Motor neuron (in vitro differentiated cells): ENCODE measurements at regions not wholly inside any gene's neighbourhood (a gene's known extent, or its start where the extent isn't known, plus 50 kb on each side); places are given as distances from the start of the nearest gene placed in this dataset.

ENCODE experiments used
- ATAC-seq, 8 experiments: fragments of 200-7000 bp; cut with Tn5 transposase; replicated peaks in 6 of 8; 2 replicates each; pipeline ENCODE4 v1.8.0; 2021; ENCODE audit warnings: mild to moderate bottlenecking in 8 of 8, moderate library complexity in 8 of 8
- H3K27ac ChIP-seq, 2 donors: fragments of 250-450 bp; sonication (Bioruptor Pico); 2 replicates each; pipeline ENCODE4 v1.9.0; 2021; ENCODE audit warnings: antibody characterized with exemption in 2 of 2, mild to moderate bottlenecking in 2 of 2, moderate library complexity in 1 of 2
- H3K4me1 ChIP-seq, 2 donors: fragments of 250-450 bp; sonication (Bioruptor Pico); replicated peaks in 1 of 2; 2 replicates each; pipeline ENCODE4 v1.6.1; 2021; ENCODE audit warnings: antibody characterized with exemption in 2 of 2, mild to moderate bottlenecking in 2 of 2, moderate library complexity in 1 of 2
- H3K4me3 ChIP-seq, 5 donors: fragments of 250-450 bp; sonication (Bioruptor Pico); 2 replicates each; pipeline ENCODE4 v1.9.0; 2021; ENCODE audit warnings: antibody characterized with exemption in 5 of 5, mild to moderate bottlenecking in 5 of 5, moderate library complexity in 4 of 5
- WGBS, 10 experiments: fragments of 450-650 bp; shearing (Covaris generic); methylation state at CpG; one replicate each; pipeline ENCODE4 v1.0.0; 2022; 5-methylcytosine and 5-hydroxymethylcytosine counted together
- in situ Hi-C, 9 experiments: fragments of 400-800 bp; cut with MboI; loops; one replicate each; pipeline ENCODE4 v1.15.0; 2021; ENCODE audit warnings: low sequenced_read_pairs in 9 of 9, low pct_unique_long_range_greater_than_20kb in 2 of 9; ENCODE audit not compliant: unreplicated experiment in 9 of 9

DNA sequence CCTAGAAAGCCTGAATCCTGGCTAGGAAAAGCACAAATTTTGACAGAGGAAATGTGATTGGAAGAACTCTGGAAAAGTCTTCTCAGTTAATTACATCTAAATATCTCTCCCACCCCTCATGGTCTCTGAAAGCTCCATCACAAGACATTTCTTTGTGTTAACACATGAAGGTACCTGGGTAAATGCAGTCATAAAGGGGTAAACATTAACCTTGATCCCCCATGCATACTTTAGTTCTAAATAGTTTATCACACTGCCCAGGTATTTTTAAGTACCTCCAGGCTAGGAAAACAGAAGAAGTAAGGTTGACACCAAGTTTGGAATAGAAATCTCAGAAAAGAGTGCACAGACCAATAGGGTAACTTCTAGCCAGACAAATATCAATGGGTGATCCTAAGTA is 334.5 kb downstream of the PIK3R1 start:
- in situ Hi-C loops = no loop called here
- no peak for ATAC-seq
- Histone ChIP-seq H3K4me3 (no peak overlapping the region), H3K4me1 (peaks cover 5 to 6% of the 10 kb centered on the region in 2 donors), H3K27ac (no peak overlapping the region)

DNA sequence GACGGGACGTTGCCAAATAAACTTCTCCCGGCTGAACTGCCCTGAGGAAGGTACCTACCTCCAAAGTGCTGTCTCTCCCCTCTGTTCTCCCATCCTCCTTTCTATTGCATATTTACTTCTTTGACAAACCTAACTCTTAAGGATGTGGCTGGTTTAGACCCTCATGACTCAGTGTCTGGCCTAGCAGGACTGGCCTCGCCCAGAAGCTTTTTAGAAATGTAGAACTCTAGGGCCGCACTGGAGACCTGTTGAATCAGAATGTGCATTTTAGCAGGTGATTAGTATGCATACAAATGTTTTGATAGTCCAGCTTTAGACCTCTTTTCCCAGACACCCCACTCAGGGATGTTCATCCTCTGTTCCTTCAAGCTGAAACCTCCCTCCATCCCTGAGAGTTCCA is 335.9 kb downstream of the PIK3R1 start:
- Histone ChIP-seq H3K4me3 (no peak overlapping the region), H3K27ac (no peak overlapping the region), H3K4me1 (no peaks in the 10 kb centered on the region)
- WGBS, 10 experiments = 72 to 100% (median 100%) methylated on average over 1 to 5 of the region's 5 CpGs; no CpG with 5 or more reads in 3 of the 10 experiments
- in situ Hi-C loops = no loop called here
- peak in 3 of 8 experiments; percentile 41 to 65 (median 63) for ATAC-seq

DNA sequence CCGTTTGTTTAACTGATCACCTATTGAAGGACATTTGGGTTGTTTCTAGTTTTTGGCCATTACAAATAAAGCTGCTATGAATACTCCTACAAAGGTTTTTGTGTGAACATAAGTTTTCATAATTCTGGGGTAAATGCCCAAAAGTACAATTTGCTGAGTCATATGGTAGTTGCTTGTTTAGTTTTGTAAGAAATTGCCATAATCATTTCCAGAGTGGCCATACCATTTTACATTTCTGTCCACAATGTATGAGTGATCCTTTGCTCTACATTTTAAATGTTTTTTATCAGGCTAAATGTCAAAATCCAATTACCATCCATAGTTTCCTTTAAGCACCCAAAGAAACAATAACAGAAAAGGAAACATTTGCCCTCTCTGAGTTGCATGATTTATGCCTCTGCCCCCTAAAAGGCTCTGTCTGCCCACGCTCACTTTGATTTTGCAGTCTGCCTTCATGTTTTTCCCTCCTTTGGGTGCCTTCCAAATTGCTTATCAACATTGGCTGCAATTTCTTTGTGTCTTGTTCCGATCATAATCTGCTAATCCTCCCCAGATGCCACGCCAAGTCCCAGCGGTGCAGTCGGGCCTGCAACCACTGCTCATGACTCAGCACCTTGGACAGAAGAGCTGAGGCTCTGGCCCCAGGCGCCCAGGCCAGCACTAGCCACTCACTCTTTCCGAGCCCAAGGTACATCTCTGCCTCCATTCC is 339.2 kb downstream of the PIK3R1 start:
- Histone ChIP-seq H3K27ac (no peak overlapping the region), H3K4me3 (no peak overlapping the region), H3K4me1 (no peaks in the 10 kb centered on the region)
- in situ Hi-C loops = no loop called here
- peak in 3 of 8 experiments; percentile 88 to 98 (median 89) for ATAC-seq
- 0 to 100% (median 93%) methylated on average over 1 to 8 of the region's 8 CpGs; no CpG with 5 or more reads in 1 of the 10 experiments for WGBS, 10 experiments

DNA sequence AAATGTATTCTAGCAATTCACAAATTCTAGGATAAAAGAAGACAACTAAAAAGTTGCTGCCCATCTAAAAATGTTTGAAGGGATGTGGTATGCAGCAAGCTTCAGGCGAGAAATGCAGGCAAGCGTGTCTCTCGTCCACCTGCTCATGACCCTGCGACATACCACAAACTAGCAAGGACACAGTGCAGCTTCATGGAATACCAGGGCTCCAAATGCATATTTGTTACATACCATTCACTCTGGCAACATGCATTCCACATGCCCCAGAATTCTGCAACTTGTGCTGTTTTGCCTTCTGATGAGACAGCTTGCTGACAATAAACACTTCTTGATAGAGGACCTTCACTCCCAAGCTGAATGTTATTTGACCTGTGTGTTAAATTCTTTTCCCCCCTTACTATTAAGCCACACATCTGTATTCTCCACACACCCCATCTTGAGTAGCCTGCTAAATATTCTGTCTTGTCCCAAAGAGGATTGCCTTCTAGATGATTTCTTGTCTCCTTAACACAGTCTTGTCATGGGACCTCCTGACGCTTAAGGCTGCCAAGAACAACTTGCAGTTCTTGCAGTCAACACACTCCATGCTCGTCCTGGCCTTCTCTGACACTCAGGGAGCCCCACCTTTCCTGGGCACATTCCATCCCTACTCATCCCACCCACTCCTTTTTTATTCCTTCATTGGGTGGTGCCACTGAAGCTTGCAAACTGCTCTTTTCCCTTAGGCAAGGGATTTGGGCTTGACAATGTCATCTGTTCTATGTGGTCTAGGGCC is 340.5 kb downstream of the PIK3R1 start:
- in situ Hi-C loops = no loop called here
- Histone ChIP-seq H3K4me1 (no peaks in the 10 kb centered on the region), H3K4me3 (no peak overlapping the region), H3K27ac (no peak overlapping the region)
- peak in 3 of 8 experiments; percentile 11 to 50 (median 46) for ATAC-seq
- WGBS, 10 experiments = 44 to 100% (median 92%) methylated on average over 1 to 6 of the region's 6 CpGs

DNA sequence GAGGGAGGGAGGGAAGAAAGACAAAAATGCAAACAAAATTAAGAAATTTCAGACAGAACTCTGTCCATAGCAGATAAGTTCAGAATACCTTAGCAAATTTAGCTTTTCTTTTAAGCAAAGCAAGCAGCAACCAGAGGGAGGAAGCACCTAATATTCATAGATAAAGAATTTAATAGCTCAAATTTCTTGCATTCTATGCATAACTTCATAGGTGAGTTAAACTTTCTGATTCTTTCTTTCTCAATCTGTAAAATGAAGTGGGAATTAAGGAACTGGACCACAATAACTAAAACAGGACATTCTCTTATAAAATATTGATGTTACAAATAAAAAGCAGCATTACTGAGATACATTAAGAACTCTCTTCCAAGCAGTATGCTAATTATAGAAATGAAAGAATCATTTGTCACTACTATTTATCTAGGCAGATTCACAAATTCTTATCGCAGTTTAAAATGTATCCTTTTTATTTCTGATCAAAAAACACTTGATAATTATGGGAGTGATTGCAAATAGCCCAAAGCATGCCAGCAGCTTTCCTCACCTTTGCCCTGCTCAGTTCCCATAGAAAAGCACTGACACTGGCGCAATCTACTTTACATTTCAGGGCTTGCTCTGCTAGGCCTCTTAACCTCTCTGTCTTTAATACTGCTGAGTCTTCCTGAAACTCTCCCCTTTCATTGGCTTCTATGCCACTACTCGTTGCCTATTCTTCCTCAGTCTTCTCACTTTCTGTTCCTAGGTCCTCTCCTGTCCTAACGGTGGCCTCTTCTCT is 341.8 kb downstream of the PIK3R1 start:
- no peaks in the 10 kb centered on the region for H3K4me1 ChIP-seq
- H3K27ac ChIP-seq = no peak overlapping the region
- no peak for ATAC-seq
- no peak overlapping the region for H3K4me3 ChIP-seq
- in situ Hi-C loops = no loop called here
- WGBS, 10 experiments = 50 to 100% (median 76%) methylated on average over 2 to 4 of the region's 4 CpGs

DNA sequence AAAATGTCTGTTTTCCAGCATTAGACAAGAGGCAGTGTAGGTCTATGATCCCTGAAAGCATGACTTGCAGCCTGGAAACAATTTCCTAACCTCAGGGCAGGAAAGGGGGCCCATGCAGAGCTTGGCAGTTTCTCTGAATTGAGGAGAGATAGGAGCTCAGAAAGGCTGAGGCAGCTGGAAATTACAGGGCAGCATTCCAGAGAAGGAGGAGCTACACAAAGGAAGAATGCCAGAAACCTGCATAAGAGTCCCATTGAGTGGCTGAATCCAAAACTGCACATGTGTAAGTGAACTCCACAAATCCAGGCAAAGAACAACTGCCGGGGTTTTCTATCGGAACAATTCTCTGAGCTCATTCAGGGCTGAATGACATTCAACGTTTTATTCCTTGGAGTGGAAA is 346.8 kb downstream of the PIK3R1 start:
- Histone ChIP-seq H3K4me1 (no peaks in the 10 kb centered on the region), H3K4me3 (no peak overlapping the region), H3K27ac (no peak overlapping the region)
- in situ Hi-C loops = no loop called here
- WGBS, 10 experiments = 19 to 100% (median 78%) methylated on average over 1 to 3 of the region's 3 CpGs; no CpG with 5 or more reads in 2 of the 10 experiments
- peak in 5 of 8 experiments; percentile 14 to 64 (median 51) for ATAC-seq

DNA sequence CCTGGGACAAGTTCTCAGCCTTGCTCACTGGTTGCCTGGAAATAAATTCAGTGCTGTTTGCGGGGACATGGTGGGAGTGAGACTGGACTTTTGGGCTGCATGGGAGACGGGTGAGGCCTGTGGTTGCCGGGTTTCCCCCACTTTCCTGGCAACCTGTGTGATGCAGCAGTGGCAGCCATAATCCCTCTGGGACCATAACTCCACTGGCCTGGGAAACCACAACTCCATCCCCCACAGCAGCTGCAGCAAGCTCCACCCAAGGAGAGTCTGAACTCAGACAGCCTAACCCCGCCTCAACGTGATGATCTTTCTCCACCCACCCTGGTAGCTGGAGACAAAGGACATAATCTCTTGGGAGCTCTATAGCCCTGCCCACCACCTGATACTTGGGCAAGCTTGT is 349.9 kb downstream of the PIK3R1 start:
- peak in 2 of 8 experiments; percentile 68 to 97 for ATAC-seq
- in situ Hi-C loops = no loop called here
- Histone ChIP-seq H3K27ac (no peak overlapping the region), H3K4me3 (no peak overlapping the region), H3K4me1 (no peaks in the 10 kb centered on the region)
- 0 to 100% (median 65%) methylated on average over 1 to 3 of the region's 5 CpGs; no CpG with 5 or more reads in 4 of the 10 experiments for WGBS, 10 experiments

DNA sequence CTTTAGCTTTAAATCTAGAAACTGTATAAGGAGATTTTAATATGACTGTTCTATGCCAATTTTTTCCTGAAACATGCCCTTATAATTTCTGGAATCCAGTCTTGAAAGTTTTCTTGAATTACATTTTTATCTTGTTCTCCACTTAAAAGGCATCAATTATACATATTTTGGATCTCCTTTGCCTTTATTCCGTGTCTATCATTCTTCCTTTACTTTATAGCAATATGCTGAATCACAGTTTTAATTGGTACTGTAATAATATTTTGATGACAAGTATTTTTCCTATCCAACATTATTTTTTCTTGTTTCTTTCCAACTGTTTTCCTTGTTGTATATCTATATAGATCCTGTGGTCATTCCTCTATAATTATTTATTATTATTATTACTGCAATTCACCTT is 361.2 kb downstream of the PIK3R1 start:
- in situ Hi-C loops = no loop called here
- H3K27ac ChIP-seq = no peak overlapping the region
- no peaks in the 10 kb centered on the region for H3K4me1 ChIP-seq
- WGBS, 10 experiments = 25 to 100% (median 83%) methylated on average over 1 of the region's 1 CpG; no CpG with 5 or more reads in 1 of the 10 experiments
- no peak for ATAC-seq
- no peak overlapping the region for H3K4me3 ChIP-seq

DNA sequence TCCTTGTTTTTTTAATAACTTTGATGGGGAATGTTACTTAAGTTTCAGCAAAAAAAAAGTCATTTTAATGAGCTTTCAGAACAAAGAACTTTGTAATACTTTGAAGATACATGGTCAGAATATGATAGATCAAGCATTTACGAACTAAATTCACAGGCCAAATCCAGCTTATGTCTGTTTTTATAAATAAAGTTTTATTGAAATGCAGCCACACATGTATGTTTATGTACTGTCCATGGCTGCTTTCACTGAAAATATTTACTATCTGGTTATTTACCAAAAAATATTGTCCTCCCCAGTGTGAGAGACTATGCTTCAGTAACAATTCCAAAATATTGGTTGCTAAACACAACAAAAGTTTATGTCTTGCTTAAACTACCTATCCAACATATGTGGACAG is 366.7 kb downstream of the PIK3R1 start:
- in situ Hi-C loops = no loop called here
- no peak for ATAC-seq
- no peaks in the 10 kb centered on the region for H3K4me1 ChIP-seq
- no peak overlapping the region for H3K27ac ChIP-seq
- no peak overlapping the region for H3K4me3 ChIP-seq
- WGBS, 10 experiments = 20 to 100% (median 80%) methylated on average over 1 of the region's 1 CpG; no CpG with 5 or more reads in 1 of the 10 experiments

DNA sequence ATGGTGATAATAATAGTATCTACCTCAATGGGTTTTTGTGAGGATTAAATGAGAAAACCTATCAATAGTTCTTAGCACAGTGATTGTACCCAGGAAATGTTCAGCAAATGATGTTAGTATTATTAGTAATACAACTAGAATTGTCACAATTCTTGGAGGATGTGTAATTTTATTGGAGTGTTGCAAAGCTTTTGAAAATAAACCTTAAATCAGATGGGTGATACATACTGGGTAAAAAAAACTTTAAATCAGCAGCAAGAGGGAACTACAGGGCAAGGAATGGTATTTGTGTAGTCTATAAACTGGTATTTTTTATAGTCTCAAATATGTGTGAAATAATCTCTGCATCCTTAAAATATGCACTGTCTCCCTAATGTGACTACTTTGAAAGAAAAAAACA is 371.6 kb downstream of the PIK3R1 start:
- no peak overlapping the region for H3K4me3 ChIP-seq
- H3K4me1 ChIP-seq = no peaks in the 10 kb centered on the region
- in situ Hi-C loops = no loop called here
- peak in 1 of 8 experiments; percentile 70 for ATAC-seq
- no peak overlapping the region for H3K27ac ChIP-seq

- no peak overlapping the region for H3K4me3 ChIP-seq
- H3K27ac ChIP-seq = no peak overlapping the region
- H3K4me1 ChIP-seq = no peaks in the 10 kb centered on the region
- WGBS, 10 experiments = 53 to 100% (median 85%) methylated on average over 1 to 4 of the region's 4 CpGs; no CpG with 5 or more reads in 1 of the 10 experiments
- no peak for ATAC-seq
- in situ Hi-C loops = no loop called here
These were observed 376.3 kb downstream of the PIK3R1 start for GRCh38 chr5:68591850-68592249.

- ATAC-seq = no peak
- no peak overlapping the region for H3K27ac ChIP-seq
- in situ Hi-C loops = no loop called here
- 80 to 95% (median 88%) methylated on average over 1 to 3 of the region's 3 CpGs; no CpG with 5 or more reads in 6 of the 10 experiments for WGBS, 10 experiments
- no peaks in the 10 kb centered on the region for H3K4me1 ChIP-seq
- H3K4me3 ChIP-seq = no peak overlapping the region
These were observed 376.8 kb downstream of the PIK3R1 start for GRCh38 chr5:68592351-68592750.

- 34 to 100% (median 74%) methylated on average over 2 to 5 of the region's 5 CpGs; no CpG with 5 or more reads in 2 of the 10 experiments for WGBS, 10 experiments
- in situ Hi-C loops = no loop called here
- Histone ChIP-seq H3K27ac (no peak overlapping the region), H3K4me1 (no peaks in the 10 kb centered on the region), H3K4me3 (no peak overlapping the region)
- no peak for ATAC-seq
These were observed 377.7 kb downstream of the PIK3R1 start for GRCh38 chr5:68593211-68593671.
